MG63 (cell line): ENCODE measurements at regions not wholly inside any gene's neighbourhood (a gene's known extent, or its start where the extent isn't known, plus 50 kb on each side); places are given as distances from the start of the nearest gene placed in this dataset.
"Not testable (repeated sequence)": the region's sequence is repeated elsewhere in the genome, so short reads cannot be mapped to it uniquely, and the experiment has no call there.

Source experiments
- DNase-seq: peaks from one replicate; pipeline ENCODE4 v3.0.0-alpha.2; 2020
- H3K27me3 ChIP-seq: fragments of 250-450 bp; sonication (Bioruptor Pico); 2 replicates; pipeline ENCODE4 v1.5.1; 2020; ENCODE audit warnings: mild to moderate bottlenecking, moderate library complexity
- H3K36me3 ChIP-seq: fragments of 250-450 bp; sonication (Bioruptor Pico); 2 replicates; pipeline ENCODE4 v1.5.1; 2020; ENCODE audit warnings: mild to moderate bottlenecking, moderate library complexity
- H3K4me3 ChIP-seq: fragments of 250-450 bp; sonication (Bioruptor Pico); 2 replicates; pipeline ENCODE4 v1.5.1; 2020; ENCODE audit warnings: mild to moderate bottlenecking, moderate library complexity
- H3K9me3 ChIP-seq: fragments of 250-450 bp; sonication (Bioruptor Pico); 2 replicates; pipeline ENCODE4 v1.5.1; 2020; ENCODE audit warnings: mild to moderate bottlenecking, moderate library complexity

- not testable (repeated sequence) for H3K9me3 ChIP-seq, H3K27me3 ChIP-seq, DNase-seq, H3K4me3 ChIP-seq, H3K36me3 ChIP-seq
Observed at GRCh38 chr21:22023896-22024295, 1025.7 kb downstream of the NCAM2 start.

GRCh38 chr21:22044431-22044830, 1046.2 kb downstream of the NCAM2 start:
- no peaks in the 10 kb centered on the region for H3K9me3 ChIP-seq
- no peaks in the 10 kb centered on the region for H3K36me3 ChIP-seq
- no peak overlapping the region for H3K4me3 ChIP-seq
- DNase-seq: no peak
- no peaks in the 10 kb centered on the region for H3K27me3 ChIP-seq

- H3K4me3 ChIP-seq: no peak overlapping the region
- no peaks in the 10 kb centered on the region for H3K36me3 ChIP-seq
- H3K27me3 ChIP-seq: no peaks in the 10 kb centered on the region
- DNase-seq: no peak
- no peaks in the 10 kb centered on the region for H3K9me3 ChIP-seq
Observed at GRCh38 chr21:22046576-22046975, 1048.4 kb downstream of the NCAM2 start.

GRCh38 chr21:22056904-22057303, 1058.7 kb downstream of the NCAM2 start:
- peak overlapping the region; percentile 3; the same call in 1 of the 2 replicates for H3K4me3 ChIP-seq
- H3K27me3 ChIP-seq: no peaks in the 10 kb centered on the region
- H3K36me3 ChIP-seq: no peaks in the 10 kb centered on the region
- no peaks in the 10 kb centered on the region for H3K9me3 ChIP-seq
- DNase-seq: no peak

- Histone ChIP-seq H3K4me3 (no peak overlapping the region), H3K9me3 (no peaks in the 10 kb centered on the region; the same call in 1 of the 2 replicates), H3K27me3 (no peaks in the 10 kb centered on the region), H3K36me3 (no peaks in the 10 kb centered on the region)
- DNase-seq: no peak
Observed at GRCh38 chr21:22062472-22063139, 1064.4 kb downstream of the NCAM2 start.

GRCh38 chr21:22063140-22063539, 1064.9 kb downstream of the NCAM2 start:
- no peak for DNase-seq
- Histone ChIP-seq H3K4me3 (no peak overlapping the region), H3K36me3 (no peaks in the 10 kb centered on the region)

GRCh38 chr21:22076471-22076870, 1078.3 kb downstream of the NCAM2 start:
- Histone ChIP-seq H3K27me3 (no peaks in the 10 kb centered on the region), H3K36me3 (no peaks in the 10 kb centered on the region), H3K4me3 (no peak overlapping the region), H3K9me3 (peaks cover 11% of the 10 kb centered on the region; the same call in 1 of the 2 replicates)
- no peak for DNase-seq

More at GRCh38 chr21:22063140-22063539, 1064.9 kb downstream of the NCAM2 start:
- no peaks in the 10 kb centered on the region for H3K27me3 ChIP-seq
- H3K9me3 ChIP-seq: no peaks in the 10 kb centered on the region; the same call in 1 of the 2 replicates

- Histone ChIP-seq H3K4me3 (no peak overlapping the region), H3K36me3 (no peaks in the 10 kb centered on the region), H3K9me3 (peaks cover 13% of the 10 kb centered on the region), H3K27me3 (no peaks in the 10 kb centered on the region)
- no peak for DNase-seq
Observed at GRCh38 chr21:22083899-22084298, 1085.7 kb downstream of the NCAM2 start.

GRCh38 chr21:22096314-22096713, 1098.1 kb downstream of the NCAM2 start:
- Histone ChIP-seq H3K9me3 (no peaks in the 10 kb centered on the region), H3K4me3 (no peak overlapping the region), H3K27me3 (no peaks in the 10 kb centered on the region), H3K36me3 (no peaks in the 10 kb centered on the region)
- no peak for DNase-seq

- H3K27me3 ChIP-seq: no peaks in the 10 kb centered on the region
- H3K36me3 ChIP-seq: no peaks in the 10 kb centered on the region
- DNase-seq: no peak
- no peak overlapping the region for H3K4me3 ChIP-seq
- H3K9me3 ChIP-seq: no peaks in the 10 kb centered on the region
Observed at GRCh38 chr21:22106720-22107410, 1108.7 kb downstream of the NCAM2 start.

GRCh38 chr21:22115746-22116145, 1117.5 kb downstream of the NCAM2 start:
- Histone ChIP-seq H3K27me3 (no peaks in the 10 kb centered on the region), H3K9me3 (no peaks in the 10 kb centered on the region), H3K4me3 (no peak overlapping the region), H3K36me3 (no peaks in the 10 kb centered on the region)
- DNase-seq: no peak

GRCh38 chr21:22120616-22121266, 1122.5 kb downstream of the NCAM2 start:
- no peak for DNase-seq
- Histone ChIP-seq H3K36me3 (no peaks in the 10 kb centered on the region), H3K27me3 (no peaks in the 10 kb centered on the region), H3K9me3 (no peaks in the 10 kb centered on the region), H3K4me3 (no peak overlapping the region)

- DNase-seq: no peak
- no peaks in the 10 kb centered on the region for H3K27me3 ChIP-seq
- no peaks in the 10 kb centered on the region for H3K36me3 ChIP-seq
- H3K9me3 ChIP-seq: no peaks in the 10 kb centered on the region; the same call in 1 of the 2 replicates
- no peak overlapping the region for H3K4me3 ChIP-seq
Observed at GRCh38 chr21:22125581-22125980, 1127.4 kb downstream of the NCAM2 start.

- DNase-seq: no peak
- Histone ChIP-seq H3K4me3 (no peak overlapping the region), H3K36me3 (no peaks in the 10 kb centered on the region), H3K27me3 (no peaks in the 10 kb centered on the region), H3K9me3 (no peaks in the 10 kb centered on the region; the same call in 1 of the 2 replicates)
Observed at GRCh38 chr21:22128671-22129070, 1130.5 kb downstream of the NCAM2 start.

- no peaks in the 10 kb centered on the region; the same call in 1 of the 2 replicates for H3K9me3 ChIP-seq
- H3K4me3 ChIP-seq: no peak overlapping the region
- no peaks in the 10 kb centered on the region for H3K36me3 ChIP-seq
- no peak for DNase-seq
- H3K27me3 ChIP-seq: no peaks in the 10 kb centered on the region
Observed at GRCh38 chr21:22132358-22133071, 1134.3 kb downstream of the NCAM2 start.

- DNase-seq: no peak
- Histone ChIP-seq H3K27me3 (no peaks in the 10 kb centered on the region), H3K36me3 (no peaks in the 10 kb centered on the region), H3K4me3 (no peak overlapping the region), H3K9me3 (no peaks in the 10 kb centered on the region)
Observed at GRCh38 chr21:22136740-22137139, 1138.5 kb downstream of the NCAM2 start.
